Testis (tissue), 2 donors: ENCODE measurements at regions not wholly inside any gene's neighbourhood (a gene's known extent, or its start where the extent isn't known, plus 50 kb on each side); places are given as distances from the start of the nearest gene placed in this dataset.

ENCODE experiments used
- CTCF ChIP-seq, 3 experiments: fragments of 450-650 bp in 2 of 3; fragments of 200-600 bp in 1 of 3; sonication (generic) in 1 of 3; IDR thresholded peaks; one replicate each; pipeline ENCODE4 v1.5.1; 2016 to 2019; ENCODE audit warnings: antibody characterized with exemption in 3 of 3, mild to moderate bottlenecking in 2 of 3, moderate library complexity in 1 of 3
- POLR2A ChIP-seq: fragments of 450-650 bp; IDR thresholded peaks from one replicate; pipeline ENCODE4 v1.6.1; 2017; ENCODE audit warnings: antibody characterized with exemption, mild to moderate bottlenecking, moderate library complexity

GRCh38 chr11:45058647-45058950 lies 87.8 kb upstream of the PRDM11 start:
- TF ChIP-seq CTCF (IDR thresholded peaks at IDR 0.05) (no peak), POLR2A (no peak)
